ENCODE measurements at regions not wholly inside any gene's neighbourhood (a gene's known extent, or its start where the extent isn't known, plus 50 kb on each side); places are given as distances from the start of the nearest gene placed in this dataset.

GRCh38 chr14:37824939-37825712, 229.7 kb downstream of the TTC6 start:
- TF ChIP-seq CTCF (conservative IDR thresholded peaks at IDR 0.05; ENCODE audit: low read depth, low read length) (no peak), EZH2 (IDR thresholded peaks at IDR 0.05; ENCODE audit: borderline replicate concordance, low read depth, low read length, poor library complexity, severe bottlenecking) (no peak)
